H9 (cell line): ENCODE measurements at regions not wholly inside any gene's neighbourhood (a gene's known extent, or its start where the extent isn't known, plus 50 kb on each side); places are given as distances from the start of the nearest gene placed in this dataset.

ENCODE experiments used
- DNase-seq: peaks from one replicate; pipeline ENCODE4 v3.0.0-alpha.2; 2017
- H2AFZ ChIP-seq: one replicate; pipeline ENCODE4 v1.6.1; 2013; ENCODE audit warnings: mild to moderate bottlenecking, low read length, control low read depth, moderate library complexity
- H2AK5ac ChIP-seq: 2 replicates; pipeline ENCODE4 v1.6.1; 2013; ENCODE audit warnings: low read length, control low read depth, mixed read lengths; ENCODE audit not compliant: insufficient read length
- H2BK120ac ChIP-seq: one replicate; pipeline ENCODE4 v1.6.1; 2013; ENCODE audit warnings: low read depth, mild to moderate bottlenecking, low read length, control low read depth, inconsistent platforms; ENCODE audit not compliant: poor library complexity, severe bottlenecking
- H2BK12ac ChIP-seq: 2 replicates; pipeline ENCODE4 v1.6.1; 2013; ENCODE audit warnings: low read length, control low read depth, mixed read lengths, low read depth; ENCODE audit not compliant: insufficient read length
- H2BK15ac ChIP-seq: 2 replicates; pipeline ENCODE4 v1.6.1; 2013; ENCODE audit warnings: low read depth, low read length, control low read depth
- H2BK20ac ChIP-seq: one replicate; pipeline ENCODE4 v1.6.1; 2013; ENCODE audit warnings: low read depth, mild to moderate bottlenecking, low read length, control low read depth, inconsistent platforms; ENCODE audit not compliant: poor library complexity, severe bottlenecking
- H2BK5ac ChIP-seq: 2 replicates; pipeline ENCODE4 v1.6.1; 2013; ENCODE audit warnings: low read length, control low read depth, mixed read lengths; ENCODE audit not compliant: insufficient read length
- H3K14ac ChIP-seq: 2 replicates; pipeline ENCODE4 v1.6.1; 2013; ENCODE audit warnings: low read length, control low read depth; ENCODE audit not compliant: insufficient read depth
- H3K18ac ChIP-seq: 2 replicates; pipeline ENCODE4 v1.6.1; 2013; ENCODE audit warnings: low read depth, mild to moderate bottlenecking, mixed read lengths, low read length, control low read depth; ENCODE audit not compliant: insufficient read length
- H3K23ac ChIP-seq: 2 replicates; pipeline ENCODE4 v1.6.1; 2013; ENCODE audit warnings: low read length, control low read depth, mixed read lengths, low read depth; ENCODE audit not compliant: insufficient read length
- H3K23me2 ChIP-seq: 2 replicates; pipeline ENCODE4 v1.6.1; 2013; ENCODE audit warnings: low read depth, mild to moderate bottlenecking, mixed read lengths, low read length, control low read depth; ENCODE audit not compliant: insufficient read length, poor library complexity, severe bottlenecking
- H3K27ac ChIP-seq: 2 replicates; pipeline ENCODE4 v1.5.1; 2013; ENCODE audit warnings: low read length, control low read depth, mixed read lengths, low read depth; ENCODE audit not compliant: insufficient read length
- H3K27me3 ChIP-seq: 2 replicates; pipeline ENCODE4 v1.6.1; 2013; ENCODE audit warnings: low read length, control low read depth, inconsistent platforms; ENCODE audit not compliant: insufficient read depth
- H3K4ac ChIP-seq: 2 replicates; pipeline ENCODE4 v1.6.1; 2013; ENCODE audit warnings: low read depth, mild to moderate bottlenecking, control low read depth, inconsistent platforms, low read length, moderate library complexity
- H3K4me1 ChIP-seq: 2 replicates; pipeline ENCODE4 v1.6.1; 2013; ENCODE audit warnings: low read length, control low read depth, inconsistent platforms; ENCODE audit not compliant: insufficient read depth
- H3K4me2 ChIP-seq: 2 replicates; pipeline ENCODE4 v1.6.1; 2013; ENCODE audit warnings: low read length, control low read depth, mixed read lengths; ENCODE audit not compliant: insufficient read length, insufficient read depth
- H3K56ac ChIP-seq: 2 replicates; pipeline ENCODE4 v1.6.1; 2013; ENCODE audit warnings: low read depth, mild to moderate bottlenecking, mixed read lengths, low read length, control low read depth; ENCODE audit not compliant: insufficient read length
- H3K79me1 ChIP-seq: 2 replicates; pipeline ENCODE4 v1.6.1; 2013; ENCODE audit warnings: low read depth, mild to moderate bottlenecking, moderate library complexity, low read length, control low read depth, inconsistent platforms; ENCODE audit not compliant: insufficient read depth, poor library complexity, severe bottlenecking
- H3K79me2 ChIP-seq: 2 replicates; pipeline ENCODE4 v1.6.1; 2013; ENCODE audit warnings: low read length, control low read depth, inconsistent platforms; ENCODE audit not compliant: insufficient read depth
- H3K9ac ChIP-seq: 2 replicates; pipeline ENCODE4 v1.6.1; 2013; ENCODE audit warnings: low read length, control low read depth, mixed read lengths; ENCODE audit not compliant: insufficient read length; ENCODE audit errors: extremely low read depth
- H3K9me3 ChIP-seq: one replicate; pipeline ENCODE4 v1.6.1; 2013; ENCODE audit warnings: low read depth, low read length, inconsistent platforms; ENCODE audit not compliant: control insufficient read depth
- H3T11ph ChIP-seq: one replicate; pipeline ENCODE4 v1.6.1; 2013; ENCODE audit warnings: mild to moderate bottlenecking, low read length, control low read depth, inconsistent platforms
- H4K20me1 ChIP-seq: one replicate; pipeline ENCODE4 v1.6.1; 2013; ENCODE audit not compliant: control insufficient read depth, insufficient read length, insufficient read depth
- H4K5ac ChIP-seq: 2 replicates; pipeline ENCODE4 v1.6.1; 2013; ENCODE audit warnings: low read depth, mild to moderate bottlenecking, mixed read lengths, low read length, control low read depth; ENCODE audit not compliant: insufficient read length
- H4K8ac ChIP-seq: replicated peaks from 2 replicates; pipeline ENCODE4 v1.6.1; 2013; ENCODE audit warnings: low read length, control low read depth, mixed read lengths, low read depth; ENCODE audit not compliant: insufficient read length
- H4K91ac ChIP-seq: 2 replicates; pipeline ENCODE4 v1.6.1; 2013; ENCODE audit warnings: low read depth, mild to moderate bottlenecking, moderate library complexity, mixed read lengths, low read length, control low read depth; ENCODE audit not compliant: insufficient read length
- H3K27ac Mint-ChIP-seq, 3 experiments: 2 replicates in 2 of 3; 3 replicates in 1 of 3; pipeline ENCODE4 v1.8.0; 2020 to 2021; ENCODE audit warnings: mixed read lengths in 3 of 3, mild to moderate bottlenecking in 1 of 3, moderate library complexity in 1 of 3
- H3K27me3 Mint-ChIP-seq: 2 replicates; pipeline ENCODE4 v1.8.0; 2021; ENCODE audit warnings: low read depth, mild to moderate bottlenecking, moderate library complexity, mixed read lengths
- H3K36me3 Mint-ChIP-seq, 3 experiments: 2 replicates in 2 of 3; 3 replicates in 1 of 3; pipeline ENCODE4 v1.8.0; 2020 to 2021; ENCODE audit warnings: low read depth in 3 of 3, mixed read lengths in 3 of 3; ENCODE audit not compliant: insufficient read depth in 1 of 3
- H3K4me1 Mint-ChIP-seq, 2 experiments: 2 replicates each; pipeline ENCODE4 v1.8.0; 2020; ENCODE audit warnings: mixed read lengths in 2 of 2
- H3K4me3 Mint-ChIP-seq, 2 experiments: 2 replicates in 1 of 2; 3 replicates in 1 of 2; pipeline ENCODE4 v1.8.0; 2020 to 2021; ENCODE audit warnings: mild to moderate bottlenecking in 2 of 2, mixed read lengths in 2 of 2, moderate library complexity in 1 of 2
- H3K9me3 Mint-ChIP-seq, 2 experiments: 2 replicates in 1 of 2; 3 replicates in 1 of 2; pipeline ENCODE4 v1.8.0; 2020; ENCODE audit warnings: mild to moderate bottlenecking in 2 of 2, mixed read lengths in 2 of 2, moderate library complexity in 1 of 2
- WGBS: extraction: QIAGEN DNeasy Blood & Tissue Kit; methylation state at CpG from one replicate; pipeline ENCODE4 v1.1.7; 2013; ENCODE audit warnings: missing lambda C conversion rate, low lambda C conversion rate, mixed read lengths; ENCODE audit not compliant: insufficient read length; ENCODE audit errors: extremely low coverage; 5-methylcytosine and 5-hydroxymethylcytosine counted together
- TF ChIP-seq, protein P1 (sequence below): fragments of 200-600 bp; sonication (generic); conservative IDR thresholded peaks from 3 replicates; pipeline ENCODE4 v1.8.0; 2021; ENCODE audit warnings: antibody characterized with exemption, mild to moderate bottlenecking

DNA sequence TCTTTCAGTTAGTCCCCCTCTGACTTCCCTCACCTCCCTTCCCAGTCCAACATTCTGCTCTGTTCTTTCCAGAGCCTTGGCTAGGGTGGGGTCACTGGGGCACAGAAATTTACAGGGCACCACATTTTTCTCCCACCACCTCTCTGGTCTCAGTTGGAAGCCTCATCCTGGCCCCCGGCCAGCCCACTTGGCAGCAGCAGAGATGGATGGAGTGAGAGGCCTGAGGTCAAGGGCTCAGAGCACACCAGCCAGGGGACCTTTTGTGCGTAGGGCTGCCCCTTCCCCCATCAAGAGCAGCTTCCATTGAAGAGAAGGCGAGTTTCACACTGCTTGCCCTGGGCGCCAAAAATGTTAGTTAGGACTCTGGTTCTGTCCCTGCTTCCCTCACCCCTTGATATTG, 230.9 kb downstream of the SOX3 start:
- no peaks in the 10 kb centered on the region for H3K23me2 ChIP-seq
- H3K27ac ChIP-seq: no peak overlapping the region
- no peaks in the 10 kb centered on the region for H3K79me2 ChIP-seq
- H3K18ac ChIP-seq: no peak overlapping the region
- no peak overlapping the region for H3T11ph ChIP-seq
- H3K14ac ChIP-seq: no peak overlapping the region
- no peak for DNase-seq
- TF ChIP-seq, protein P1, sequence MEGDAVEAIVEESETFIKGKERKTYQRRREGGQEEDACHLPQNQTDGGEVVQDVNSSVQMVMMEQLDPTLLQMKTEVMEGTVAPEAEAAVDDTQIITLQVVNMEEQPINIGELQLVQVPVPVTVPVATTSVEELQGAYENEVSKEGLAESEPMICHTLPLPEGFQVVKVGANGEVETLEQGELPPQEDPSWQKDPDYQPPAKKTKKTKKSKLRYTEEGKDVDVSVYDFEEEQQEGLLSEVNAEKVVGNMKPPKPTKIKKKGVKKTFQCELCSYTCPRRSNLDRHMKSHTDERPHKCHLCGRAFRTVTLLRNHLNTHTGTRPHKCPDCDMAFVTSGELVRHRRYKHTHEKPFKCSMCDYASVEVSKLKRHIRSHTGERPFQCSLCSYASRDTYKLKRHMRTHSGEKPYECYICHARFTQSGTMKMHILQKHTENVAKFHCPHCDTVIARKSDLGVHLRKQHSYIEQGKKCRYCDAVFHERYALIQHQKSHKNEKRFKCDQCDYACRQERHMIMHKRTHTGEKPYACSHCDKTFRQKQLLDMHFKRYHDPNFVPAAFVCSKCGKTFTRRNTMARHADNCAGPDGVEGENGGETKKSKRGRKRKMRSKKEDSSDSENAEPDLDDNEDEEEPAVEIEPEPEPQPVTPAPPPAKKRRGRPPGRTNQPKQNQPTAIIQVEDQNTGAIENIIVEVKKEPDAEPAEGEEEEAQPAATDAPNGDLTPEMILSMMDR: no peak
- Mint-ChIP-seq H3K27ac (peak overlapping the region in 1 of 3 experiments; percentile 78; a peak in 1 of 7 replicates), H3K4me3 (no peak overlapping the region; a peak in 1 of 5 replicates), H3K9me3 (peaks cover 18 to 24% of the 10 kb centered on the region in 2 experiments), H3K27me3 (peaks cover 2% of the 10 kb centered on the region), H3K4me1 (peaks cover 14 to 16% of the 10 kb centered on the region in 2 experiments), H3K36me3 (peaks cover 12 to 17% (median 14%) of the 10 kb centered on the region in 3 experiments)
- H2AK5ac ChIP-seq: no peak overlapping the region
- H3K9me3 ChIP-seq: no peaks in the 10 kb centered on the region
- no peak overlapping the region for H2BK12ac ChIP-seq
- H4K20me1 ChIP-seq: no peaks in the 10 kb centered on the region
- H2AFZ ChIP-seq: no peak overlapping the region
- H2BK120ac ChIP-seq: no peak overlapping the region
- H3K4me2 ChIP-seq: no peak overlapping the region
- H3K79me1 ChIP-seq: no peaks in the 10 kb centered on the region
- H2BK15ac ChIP-seq: no peak overlapping the region
- no peak overlapping the region for H3K4ac ChIP-seq
- no peaks in the 10 kb centered on the region for H3K27me3 ChIP-seq
- no peak overlapping the region for H3K9ac ChIP-seq
- H2BK20ac ChIP-seq: no peak overlapping the region
- H2BK5ac ChIP-seq: no peak overlapping the region
- H4K5ac ChIP-seq: no peak overlapping the region
- no peak overlapping the region for H3K56ac ChIP-seq
- peaks cover 4% of the 10 kb centered on the region; the same call in 1 of the 2 replicates for H3K4me1 ChIP-seq
- H3K23ac ChIP-seq: no peak overlapping the region
- H4K8ac ChIP-seq: no peak overlapping the region
- H4K91ac ChIP-seq: no peak overlapping the region
- no CpG with 5 or more reads among the region's 4 CpGs for WGBS
